Neuronal stem cell (in vitro differentiated cells): ENCODE measurements at regions not wholly inside any gene's neighbourhood (a gene's known extent, or its start where the extent isn't known, plus 50 kb on each side); places are given as distances from the start of the nearest gene placed in this dataset.

Experiments
- DNase-seq: peaks from one replicate; pipeline ENCODE4 v3.0.0-alpha.2; 2013; ENCODE audit warnings: low spot score
- H2AFZ ChIP-seq: one replicate; pipeline ENCODE4 v1.6.1; 2013; ENCODE audit warnings: mild to moderate bottlenecking, low read length, inconsistent platforms
- H2AK5ac ChIP-seq: 2 replicates; pipeline ENCODE4 v1.6.1; 2013; ENCODE audit warnings: low read depth, mild to moderate bottlenecking, inconsistent platforms, low read length, moderate library complexity, mixed read lengths
- H2BK120ac ChIP-seq: 2 replicates; pipeline ENCODE4 v1.6.1; 2013; ENCODE audit warnings: low read depth, mild to moderate bottlenecking, inconsistent platforms, low read length, moderate library complexity, mixed read lengths
- H2BK12ac ChIP-seq: one replicate; pipeline ENCODE4 v1.6.1; 2013; ENCODE audit warnings: low read length, inconsistent platforms
- H2BK15ac ChIP-seq: 2 replicates; pipeline ENCODE4 v1.6.1; 2013; ENCODE audit warnings: mild to moderate bottlenecking, low read length, inconsistent platforms, mixed read lengths
- H2BK5ac ChIP-seq: one replicate; pipeline ENCODE4 v1.6.1; 2013; ENCODE audit warnings: inconsistent platforms, mild to moderate bottlenecking, low read length, moderate library complexity
- H3K14ac ChIP-seq: one replicate; pipeline ENCODE4 v1.6.1; 2013; ENCODE audit warnings: low read length, inconsistent platforms
- H3K18ac ChIP-seq: 2 replicates; pipeline ENCODE4 v1.6.1; 2013; ENCODE audit warnings: low read length, inconsistent platforms
- H3K23ac ChIP-seq: 2 replicates; pipeline ENCODE4 v1.6.1; 2013; ENCODE audit warnings: low read depth, mild to moderate bottlenecking, mixed read lengths, low read length, inconsistent platforms; ENCODE audit not compliant: poor library complexity
- H3K27ac ChIP-seq: replicated peaks from 3 replicates; pipeline ENCODE4 v1.5.1; 2013; ENCODE audit warnings: low read length, inconsistent platforms
- H3K27me3 ChIP-seq, 3 experiments: 2 replicates each; pipeline ENCODE4 v1.6.1; 2013; ENCODE audit warnings: low read length in 3 of 3, mild to moderate bottlenecking in 2 of 3, inconsistent platforms in 1 of 3, low read depth in 1 of 3, mixed read lengths in 1 of 3, moderate library complexity in 1 of 3; ENCODE audit not compliant: control insufficient read depth in 3 of 3, insufficient read depth in 3 of 3
- H3K36me3 ChIP-seq, 2 donors: replicated peaks in 1 of 2; 2 replicates each; pipeline ENCODE4 v1.6.1; 2013; ENCODE audit warnings: low read length in 2 of 2; ENCODE audit not compliant: control insufficient read depth in 2 of 2, insufficient read depth in 2 of 2
- H3K4ac ChIP-seq: 2 replicates; pipeline ENCODE4 v1.6.1; 2013; ENCODE audit warnings: inconsistent platforms, mild to moderate bottlenecking, low read length, moderate library complexity
- H3K4me1 ChIP-seq, 2 donors: 1 replicate in 1 of 2; 2 replicates in 1 of 2; pipeline ENCODE4 v1.6.1; 2013; ENCODE audit warnings: low read length in 2 of 2, low read depth in 1 of 2; ENCODE audit not compliant: control insufficient read depth in 2 of 2, insufficient read depth in 1 of 2
- H3K4me2 ChIP-seq: one replicate; pipeline ENCODE4 v1.6.1; 2013; ENCODE audit warnings: mild to moderate bottlenecking, low read length, inconsistent platforms; ENCODE audit not compliant: insufficient read depth, poor library complexity, severe bottlenecking
- H3K4me3 ChIP-seq, 2 donors: 2 replicates each; pipeline ENCODE4 v1.5.1; 2013; ENCODE audit warnings: low read length in 2 of 2, mild to moderate bottlenecking in 2 of 2, inconsistent platforms in 1 of 2, moderate library complexity in 1 of 2
- H3K79me1 ChIP-seq: one replicate; pipeline ENCODE4 v1.6.1; 2013; ENCODE audit warnings: low read depth, mild to moderate bottlenecking, inconsistent platforms, low read length, moderate library complexity
- H3K9ac ChIP-seq: one replicate; pipeline ENCODE4 v1.6.1; 2013; ENCODE audit warnings: mild to moderate bottlenecking, low read depth, low read length, inconsistent platforms; ENCODE audit not compliant: poor library complexity
- H3K9me3 ChIP-seq, 2 donors: replicated peaks in 1 of 2; 2 replicates each; pipeline versions ENCODE3 to v1.6.1; 2013; ENCODE audit warnings: low read length in 2 of 2, mild to moderate bottlenecking in 2 of 2, inconsistent platforms in 1 of 2, low read depth in 1 of 2, mixed read lengths in 1 of 2, moderate library complexity in 1 of 2; ENCODE audit not compliant: control insufficient read depth in 2 of 2, insufficient read depth in 1 of 2
- H4K8ac ChIP-seq: one replicate; pipeline ENCODE4 v1.6.1; 2013; ENCODE audit warnings: low read depth, mild to moderate bottlenecking, inconsistent platforms, low read length, moderate library complexity
- H4K91ac ChIP-seq: one replicate; pipeline ENCODE4 v1.6.1; 2013; ENCODE audit warnings: low read length, low read depth, mild to moderate bottlenecking, inconsistent platforms; ENCODE audit not compliant: poor library complexity
- WGBS, 2 donors: extraction: QIAGEN DNeasy Blood & Tissue Kit; methylation state at CpG; one replicate each; pipeline ENCODE4 v1.1.7; 2013; ENCODE audit warnings: missing lambda C conversion rate in 2 of 2, mixed read lengths in 1 of 2; ENCODE audit not compliant: insufficient read length in 2 of 2, insufficient replicate concordance in 1 of 2; ENCODE audit errors: extremely low coverage in 2 of 2; 5-methylcytosine and 5-hydroxymethylcytosine counted together

GRCh38 chr13:36570489-36570888 is 103.3 kb upstream of the SERTM1 start:
- Histone ChIP-seq H3K9me3 (no peaks in the 10 kb centered on the region), H3K14ac (no peak overlapping the region), H3K4me1 (no peaks in the 10 kb centered on the region), H2AFZ (no peak overlapping the region), H3K4ac (no peak overlapping the region), H4K91ac (no peak overlapping the region), H3K4me3 (no peak overlapping the region), H3K36me3 (no peaks in the 10 kb centered on the region), H3K79me1 (no peaks in the 10 kb centered on the region), H3K27me3 (no peaks in the 10 kb centered on the region), H3K23ac (no peak overlapping the region), H4K8ac (no peak overlapping the region), H2BK12ac (no peak overlapping the region), H3K4me2 (no peak overlapping the region), H3K9ac (no peak overlapping the region), H2BK120ac (no peak overlapping the region), H2BK15ac (no peak overlapping the region), H2BK5ac (no peak overlapping the region), H3K27ac (no peak overlapping the region), H2AK5ac (no peak overlapping the region), H3K18ac (no peak overlapping the region)
- WGBS, 2 donors, result no CpG with 5 or more reads among the region's 2 CpGs
- DNase-seq, result no peak

GRCh38 chr13:36571444-36571843 is 102.4 kb upstream of the SERTM1 start:
- Histone ChIP-seq H2AFZ (no peak overlapping the region), H3K79me1 (no peaks in the 10 kb centered on the region), H2BK5ac (no peak overlapping the region), H2BK12ac (no peak overlapping the region), H3K27ac (no peak overlapping the region), H3K18ac (no peak overlapping the region), H2BK15ac (no peak overlapping the region), H2BK120ac (no peak overlapping the region), H3K4me2 (no peak overlapping the region), H4K8ac (no peak overlapping the region), H3K27me3 (no peaks in the 10 kb centered on the region), H3K4me1 (no peaks in the 10 kb centered on the region), H3K36me3 (no peaks in the 10 kb centered on the region), H3K9ac (no peak overlapping the region), H3K14ac (no peak overlapping the region), H3K9me3 (no peaks in the 10 kb centered on the region), H4K91ac (no peak overlapping the region), H3K4me3 (no peak overlapping the region), H2AK5ac (no peak overlapping the region), H3K23ac (no peak overlapping the region), H3K4ac (no peak overlapping the region)
- no CpG with 5 or more reads among the region's 2 CpGs for WGBS, 2 donors
- DNase-seq, result no peak

- Histone ChIP-seq H3K14ac (no peak overlapping the region), H2AK5ac (no peak overlapping the region), H2AFZ (no peak overlapping the region), H2BK12ac (no peak overlapping the region), H3K4me3 (no peak overlapping the region), H3K9me3 (no peaks in the 10 kb centered on the region), H3K23ac (no peak overlapping the region), H3K79me1 (no peaks in the 10 kb centered on the region), H3K18ac (no peak overlapping the region), H4K8ac (no peak overlapping the region), H3K9ac (no peak overlapping the region), H2BK120ac (no peak overlapping the region), H4K91ac (no peak overlapping the region), H2BK15ac (no peak overlapping the region), H3K4me2 (no peak overlapping the region), H3K4ac (no peak overlapping the region), H3K36me3 (no peaks in the 10 kb centered on the region), H3K27ac (no peak overlapping the region), H3K4me1 (no peaks in the 10 kb centered on the region), H3K27me3 (no peaks in the 10 kb centered on the region), H2BK5ac (no peak overlapping the region)
- no peak for DNase-seq
Observed at GRCh38 chr13:36582977-36583376, 90.8 kb upstream of the SERTM1 start.

- Histone ChIP-seq H3K18ac (no peak overlapping the region), H2BK15ac (no peak overlapping the region), H3K79me1 (no peaks in the 10 kb centered on the region), H3K9me3 (no peaks in the 10 kb centered on the region), H3K4me2 (no peak overlapping the region), H4K91ac (no peak overlapping the region), H4K8ac (no peak overlapping the region), H2BK120ac (no peak overlapping the region), H3K14ac (no peak overlapping the region), H3K23ac (no peak overlapping the region), H3K4ac (no peak overlapping the region), H2BK5ac (no peak overlapping the region), H3K27me3 (no peaks in the 10 kb centered on the region), H3K4me1 (no peaks in the 10 kb centered on the region), H3K4me3 (no peak overlapping the region), H3K27ac (no peak overlapping the region), H3K36me3 (no peaks in the 10 kb centered on the region), H2AFZ (no peak overlapping the region), H3K9ac (no peak overlapping the region), H2BK12ac (no peak overlapping the region), H2AK5ac (no peak overlapping the region)
- no peak for DNase-seq
- WGBS, 2 donors, result no CpG with 5 or more reads among the region's 3 CpGs
Observed at GRCh38 chr13:36599641-36600040, 74.2 kb upstream of the SERTM1 start.
